Gastroesophageal sphincter (tissue), 4 donors: ENCODE measurements at regions not wholly inside any gene's neighbourhood (a gene's known extent, or its start where the extent isn't known, plus 50 kb on each side); places are given as distances from the start of the nearest gene placed in this dataset.
"Not testable (repeated sequence)": the region's sequence is repeated elsewhere in the genome, so short reads cannot be mapped to it uniquely, and the experiment has no call there.

ENCODE experiments used
- ATAC-seq: fragments of 150-250 bp; one replicate; pipeline ENCODE4 v1.9.1; 2016; ENCODE audit warnings: mild to moderate bottlenecking, moderate library complexity
- H3K27ac ChIP-seq, 4 donors: fragments of 200-600 bp; sonication (generic) in 3 of 4; 1 replicate in 3 of 4; 2 replicates in 1 of 4; pipeline ENCODE4 v1.5.1; 2016 to 2019
- H3K27me3 ChIP-seq: fragments of 200-600 bp; sonication (generic); one replicate; pipeline ENCODE4 v1.5.1; 2019
- H3K36me3 ChIP-seq, 2 donors: fragments of 200-600 bp; sonication (generic); one replicate each; pipeline ENCODE4 v1.5.1; 2019; ENCODE audit warnings: control low read depth in 1 of 2
- H3K4me1 ChIP-seq, 3 donors: fragments of 200-600 bp; sonication (generic); 1 replicate in 2 of 3; 2 replicates in 1 of 3; pipeline ENCODE4 v1.5.1; 2016 to 2019; ENCODE audit warnings: control low read depth in 2 of 3
- H3K4me3 ChIP-seq, 2 donors: fragments of 200-600 bp; sonication (generic); one replicate each; pipeline ENCODE4 v1.5.1; 2019; ENCODE audit warnings: mild to moderate bottlenecking in 1 of 2, moderate library complexity in 1 of 2
- H3K9me3 ChIP-seq, 3 donors: fragments of 200-600 bp; sonication (generic); one replicate each; pipeline ENCODE4 v1.5.1; 2017 to 2019; ENCODE audit warnings: control low read depth in 2 of 3
- EP300 ChIP-seq: sonication (generic); formaldehyde crosslinking; IDR thresholded peaks from one replicate; pipeline ENCODE4 v1.6.1; 2017; ENCODE audit warnings: antibody characterized with exemption, mild to moderate bottlenecking
- POLR2A ChIP-seq, 2 donors: fragments of 450-650 bp; IDR thresholded peaks; one replicate each; pipeline ENCODE4 v1.6.1; 2017; ENCODE audit warnings: antibody characterized with exemption in 2 of 2, mild to moderate bottlenecking in 2 of 2, moderate library complexity in 1 of 2
- POLR2AphosphoS5 ChIP-seq: sonication (generic); formaldehyde crosslinking; IDR thresholded peaks from one replicate; pipeline ENCODE4 v1.6.1; 2017; ENCODE audit warnings: antibody characterized with exemption
- WGBS, 2 donors: methylation state at CpG; one replicate each; pipeline ENCODE4 v1.1.5; 2018; ENCODE audit warnings: low coverage in 1 of 2; 5-methylcytosine and 5-hydroxymethylcytosine counted together
- TF ChIP-seq, protein P1 (sequence below), 4 experiments: fragments of 200-600 bp in 2 of 4; fragments of 450-650 bp in 2 of 4; sonication (generic) in 1 of 4; IDR thresholded peaks; one replicate each; pipeline ENCODE4 v1.5.1; 2017 to 2019; ENCODE audit warnings: antibody characterized with exemption in 4 of 4, mild to moderate bottlenecking in 2 of 4, moderate library complexity in 2 of 4

DNA sequence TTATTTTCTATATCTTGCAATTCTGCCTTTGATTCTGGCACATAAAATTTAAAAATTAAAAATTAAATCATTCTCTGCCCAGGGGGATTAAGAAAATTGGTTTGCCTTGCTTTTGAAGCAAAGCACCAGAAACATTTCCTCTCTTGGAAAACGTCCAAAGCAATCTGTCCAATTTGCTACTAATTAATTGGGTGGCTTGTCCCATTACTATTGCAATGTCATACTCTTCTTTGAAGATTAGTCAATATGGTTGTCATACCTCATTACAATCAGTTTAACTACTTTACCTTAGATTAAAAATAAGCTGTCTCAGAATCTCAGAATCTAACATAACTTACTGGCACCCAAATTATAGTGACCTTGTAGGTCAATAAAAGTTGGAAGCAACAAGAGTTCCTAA, 208.8 kb downstream of the TMA16 start:
- no peaks in the 10 kb centered on the region for H3K27me3 ChIP-seq
- no peaks in the 10 kb centered on the region for H3K4me1 ChIP-seq
- H3K36me3 ChIP-seq = no peaks in the 10 kb centered on the region
- no peak for ATAC-seq
- H3K4me3 ChIP-seq = no peak overlapping the region
- no peak overlapping the region for H3K27ac ChIP-seq
- TF ChIP-seq POLR2A (IDR thresholded peaks at IDR 0.05) (no peak), POLR2AphosphoS5 (no peak), EP300 (no peak)
- TF ChIP-seq, protein P1, sequence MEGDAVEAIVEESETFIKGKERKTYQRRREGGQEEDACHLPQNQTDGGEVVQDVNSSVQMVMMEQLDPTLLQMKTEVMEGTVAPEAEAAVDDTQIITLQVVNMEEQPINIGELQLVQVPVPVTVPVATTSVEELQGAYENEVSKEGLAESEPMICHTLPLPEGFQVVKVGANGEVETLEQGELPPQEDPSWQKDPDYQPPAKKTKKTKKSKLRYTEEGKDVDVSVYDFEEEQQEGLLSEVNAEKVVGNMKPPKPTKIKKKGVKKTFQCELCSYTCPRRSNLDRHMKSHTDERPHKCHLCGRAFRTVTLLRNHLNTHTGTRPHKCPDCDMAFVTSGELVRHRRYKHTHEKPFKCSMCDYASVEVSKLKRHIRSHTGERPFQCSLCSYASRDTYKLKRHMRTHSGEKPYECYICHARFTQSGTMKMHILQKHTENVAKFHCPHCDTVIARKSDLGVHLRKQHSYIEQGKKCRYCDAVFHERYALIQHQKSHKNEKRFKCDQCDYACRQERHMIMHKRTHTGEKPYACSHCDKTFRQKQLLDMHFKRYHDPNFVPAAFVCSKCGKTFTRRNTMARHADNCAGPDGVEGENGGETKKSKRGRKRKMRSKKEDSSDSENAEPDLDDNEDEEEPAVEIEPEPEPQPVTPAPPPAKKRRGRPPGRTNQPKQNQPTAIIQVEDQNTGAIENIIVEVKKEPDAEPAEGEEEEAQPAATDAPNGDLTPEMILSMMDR (IDR thresholded peaks at IDR 0.05) = no peak
- no peaks in the 10 kb centered on the region for H3K9me3 ChIP-seq
- WGBS, 2 donors = 13 to 30% methylated on average over 1 of the region's 1 CpG

DNA sequence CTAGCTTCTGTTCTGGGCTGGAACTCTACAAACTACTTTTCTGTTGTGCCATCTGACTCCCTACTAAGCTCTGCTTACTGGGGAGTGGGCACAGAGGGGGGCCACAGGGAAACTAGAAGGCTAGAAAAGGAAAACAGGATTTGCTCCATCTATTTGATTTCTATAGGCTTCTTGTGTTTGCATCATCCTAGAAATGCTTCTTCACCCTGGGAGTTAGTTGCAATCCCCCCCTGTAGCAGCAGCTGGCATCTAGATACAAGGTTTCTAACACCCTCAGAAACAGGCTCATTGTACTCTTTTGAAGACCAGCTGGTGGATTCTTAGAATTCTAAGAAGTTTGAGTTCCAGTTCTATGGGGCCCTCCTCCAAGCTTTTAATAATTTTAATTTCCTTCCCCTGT, 213.4 kb downstream of the TMA16 start:
- Histone ChIP-seq H3K27me3 (no peaks in the 10 kb centered on the region), H3K36me3 (no peaks in the 10 kb centered on the region), H3K4me1 (no peaks in the 10 kb centered on the region), H3K27ac (no peak overlapping the region), H3K9me3 (no peaks in the 10 kb centered on the region), H3K4me3 (no peak overlapping the region)
- TF ChIP-seq, protein P1 (IDR thresholded peaks at IDR 0.05) = no peak
- TF ChIP-seq EP300 (no peak), POLR2A (IDR thresholded peaks at IDR 0.05) (no peak), POLR2AphosphoS5 (no peak)
- ATAC-seq = no peak

DNA sequence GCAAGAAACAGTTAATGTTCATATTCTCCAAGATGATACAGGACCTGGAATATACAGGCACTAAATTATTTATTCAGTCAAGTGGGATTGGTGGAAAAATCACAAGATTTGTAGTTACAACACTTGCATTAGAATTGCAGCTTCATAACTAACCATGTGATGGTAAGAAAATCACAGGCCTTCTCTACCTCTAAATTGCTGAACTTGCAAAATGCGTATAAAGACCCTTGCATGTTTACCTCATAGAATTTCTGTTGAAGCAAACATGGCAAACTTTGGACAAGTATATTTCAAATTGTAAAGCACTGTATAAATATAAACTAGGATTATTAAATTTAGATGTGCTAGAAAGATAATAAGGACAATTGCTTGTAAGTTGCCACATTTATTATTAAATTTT, 215.1 kb downstream of the TMA16 start:
- Histone ChIP-seq H3K27ac (no peak overlapping the region), H3K27me3 (no peaks in the 10 kb centered on the region), H3K4me3 (no peak overlapping the region), H3K9me3 (no peaks in the 10 kb centered on the region), H3K36me3 (no peaks in the 10 kb centered on the region), H3K4me1 (no peaks in the 10 kb centered on the region)
- TF ChIP-seq, protein P1 (IDR thresholded peaks at IDR 0.05) = no peak
- TF ChIP-seq EP300 (no peak), POLR2A (IDR thresholded peaks at IDR 0.05) (no peak), POLR2AphosphoS5 (no peak)
- 86 to 95% methylated on average over 1 of the region's 1 CpG for WGBS, 2 donors
- no peak for ATAC-seq

DNA sequence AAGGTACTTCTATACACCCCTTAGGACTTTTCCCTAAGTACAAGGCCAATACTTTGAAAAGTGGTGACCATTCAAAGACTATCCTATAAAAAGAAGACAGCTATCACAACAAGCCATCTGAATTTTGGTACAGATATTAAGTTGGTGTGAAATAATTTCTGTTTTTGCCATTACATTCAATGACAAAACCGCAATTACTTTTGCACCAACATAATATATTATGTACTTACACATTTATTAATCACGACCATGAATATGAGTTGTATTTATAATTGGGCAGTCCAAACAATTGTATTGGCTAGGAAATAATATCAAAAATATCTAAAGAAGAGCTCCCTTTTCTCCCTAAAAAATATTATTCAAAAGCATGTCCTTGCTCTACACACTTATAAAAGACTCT, 215.7 kb downstream of the TMA16 start:
- no peaks in the 10 kb centered on the region for H3K36me3 ChIP-seq
- no peak overlapping the region for H3K4me3 ChIP-seq
- H3K27ac ChIP-seq = no peak overlapping the region
- no peaks in the 10 kb centered on the region for H3K27me3 ChIP-seq
- no peak for TF ChIP-seq POLR2AphosphoS5
- TF ChIP-seq EP300 = no peak
- TF ChIP-seq POLR2A (IDR thresholded peaks at IDR 0.05) = no peak
- TF ChIP-seq, protein P1 (IDR thresholded peaks at IDR 0.05) = no peak
- 69 to 89% methylated on average over 2 of the region's 2 CpGs for WGBS, 2 donors
- H3K4me1 ChIP-seq = no peaks in the 10 kb centered on the region
- no peak for ATAC-seq
- H3K9me3 ChIP-seq = no peaks in the 10 kb centered on the region

DNA sequence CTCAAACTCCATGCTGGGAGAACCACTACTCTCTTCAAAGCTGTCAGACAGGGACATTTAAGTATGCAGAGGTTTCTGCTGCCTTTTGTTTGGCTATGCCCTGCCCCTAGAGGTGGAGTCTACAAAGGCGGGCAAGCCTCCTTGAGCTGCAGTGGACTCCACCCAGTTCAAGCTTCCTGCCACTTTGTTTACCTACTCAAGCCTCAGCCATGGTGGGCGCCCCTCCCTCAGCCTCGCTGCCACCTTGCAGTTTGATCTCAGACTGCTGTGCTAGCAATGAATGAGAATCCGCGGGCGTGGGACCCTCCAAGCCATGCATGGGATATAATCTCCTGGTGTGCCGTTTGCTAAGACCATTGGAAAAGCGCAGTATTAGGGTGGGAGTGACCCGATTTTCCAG, 230.0 kb downstream of the TMA16 start:
- H3K36me3 ChIP-seq, ATAC-seq, H3K4me1 ChIP-seq, H3K27ac ChIP-seq, H3K4me3 ChIP-seq, H3K27me3 ChIP-seq: not testable (repeated sequence)
- 100% methylated on average over 1 of the region's 9 CpGs; no CpG with 5 or more reads in 1 of the 2 donors for WGBS, 2 donors
- H3K9me3 ChIP-seq = peaks cover 0 to 14% (median 0%) of the 10 kb centered on the region in 3 donors

GRCh38 chr4:163726641-163727040, 232.2 kb downstream of the TMA16 start:
- no peak overlapping the region for H3K27ac ChIP-seq
- no peaks in the 10 kb centered on the region for H3K36me3 ChIP-seq
- H3K27me3 ChIP-seq = no peaks in the 10 kb centered on the region
- no peak for ATAC-seq
- WGBS, 2 donors = 55 to 75% methylated on average over 2 of the region's 2 CpGs
- TF ChIP-seq EP300 = no peak
- no peak for TF ChIP-seq POLR2A (IDR thresholded peaks at IDR 0.05)
- TF ChIP-seq POLR2AphosphoS5 = no peak
- TF ChIP-seq, protein P1 (IDR thresholded peaks at IDR 0.05) = no peak
- H3K4me3 ChIP-seq = no peak overlapping the region
- no peaks in the 10 kb centered on the region for H3K4me1 ChIP-seq
- H3K9me3 ChIP-seq = peaks cover 0 to 14% (median 0%) of the 10 kb centered on the region in 3 donors
